ENCODE measurements at regions not wholly inside any gene's neighbourhood (a gene's known extent, or its start where the extent isn't known, plus 50 kb on each side); places are given as distances from the start of the nearest gene placed in this dataset.

DNA sequence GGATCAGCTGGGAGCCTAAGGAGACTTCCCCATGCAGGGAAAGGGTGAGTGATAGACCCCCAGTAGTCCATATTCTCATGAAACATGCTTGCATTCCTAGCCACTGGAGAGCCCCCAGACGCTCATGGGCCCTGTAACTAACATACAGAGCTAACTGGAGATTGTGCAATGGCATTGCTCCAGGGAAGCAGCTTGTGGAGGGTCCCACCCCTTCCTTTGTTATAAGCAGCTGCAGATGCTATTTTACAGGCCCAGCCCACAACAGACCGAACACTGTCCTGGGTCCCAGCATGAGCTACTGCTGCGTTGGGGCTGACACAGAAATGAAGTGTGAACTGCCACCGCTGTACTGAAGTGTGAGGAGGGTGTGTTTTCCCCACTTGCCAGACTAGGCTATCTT, 1465.7 kb upstream of the DIAPH2 start:
- 67 to 68% methylated on average over 2 to 4 of the region's 4 CpGs for WGBS, 2 experiments
- H3K4me3 ChIP-seq (ENCODE audit: insufficient read depth, low read depth, low read length), result no peak overlapping the region
- no peaks in the 10 kb centered on the region for H3K36me3 ChIP-seq (ENCODE audit: control insufficient read depth, insufficient read depth, low read length)
- no peak overlapping the region for H3K27ac ChIP-seq (ENCODE audit: insufficient read depth, low read depth, low read length, poor library complexity, severe bottlenecking)
- H3K9me3 ChIP-seq (ENCODE audit: control insufficient read depth, low read length), result no peaks in the 10 kb centered on the region
- no peaks in the 10 kb centered on the region for H3K4me1 ChIP-seq (ENCODE audit: control insufficient read depth, insufficient read depth, low read length)
- no peaks in the 10 kb centered on the region for H3K27me3 ChIP-seq (ENCODE audit: control insufficient read depth, insufficient read depth, low read length, poor library complexity, severe bottlenecking)

DNA sequence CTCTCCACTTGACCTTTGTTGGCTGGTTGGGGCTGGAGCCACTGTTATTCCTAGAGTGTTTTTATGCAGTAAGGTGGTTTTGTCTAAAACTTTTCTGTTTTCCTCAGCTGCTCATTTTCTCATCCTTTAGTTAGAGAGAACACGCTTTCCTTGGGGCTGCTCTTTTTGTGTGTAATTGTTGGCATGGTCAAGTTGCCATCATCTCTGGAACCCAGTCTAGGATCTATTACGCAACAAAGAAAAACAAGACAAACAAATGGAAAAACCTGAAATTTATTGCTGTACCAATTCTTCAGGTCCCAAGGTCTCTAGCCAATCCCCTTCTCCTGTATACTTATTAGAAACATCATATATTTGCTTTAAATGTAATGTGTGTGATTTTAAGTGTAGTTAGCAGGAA, 1436.3 kb upstream of the DIAPH2 start:
- H3K27me3 ChIP-seq (ENCODE audit: control insufficient read depth, insufficient read depth, low read length, poor library complexity, severe bottlenecking), result no peaks in the 10 kb centered on the region
- no peaks in the 10 kb centered on the region for H3K36me3 ChIP-seq (ENCODE audit: control insufficient read depth, insufficient read depth, low read length)
- WGBS, 2 experiments, result 100% methylated on average over 1 of the region's 2 CpGs

DNA sequence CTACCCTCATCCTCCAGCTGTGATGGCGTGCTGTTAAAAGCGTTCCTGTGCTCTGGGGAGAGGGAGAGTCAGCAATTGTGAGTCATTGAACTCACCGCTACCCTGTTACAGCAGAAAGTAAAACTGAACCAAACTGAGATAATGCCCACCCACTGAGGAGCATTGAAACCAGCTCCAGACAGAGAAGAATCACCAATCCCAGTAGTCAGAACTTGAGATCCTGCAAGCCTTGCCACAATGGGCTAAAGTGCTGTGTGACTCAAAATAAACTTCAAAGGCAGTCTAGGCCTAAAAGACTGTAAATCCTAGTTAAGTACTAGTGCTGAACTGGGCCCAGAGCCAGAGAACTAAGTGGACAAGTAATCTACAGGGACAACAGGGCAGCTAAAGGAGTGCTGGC, 1394.2 kb upstream of the DIAPH2 start:
- WGBS, 2 experiments, result 0 to 17% methylated on average over 1 to 3 of the region's 3 CpGs
- Histone ChIP-seq H3K9me3 (ENCODE audit: control insufficient read depth, low read length) (no peaks in the 10 kb centered on the region), H3K27ac (ENCODE audit: insufficient read depth, low read depth, low read length, poor library complexity, severe bottlenecking) (no peak overlapping the region), H3K4me1 (ENCODE audit: control insufficient read depth, insufficient read depth, low read length) (no peaks in the 10 kb centered on the region), H3K27me3 (ENCODE audit: control insufficient read depth, insufficient read depth, low read length, poor library complexity, severe bottlenecking) (no peaks in the 10 kb centered on the region), H3K4me3 (ENCODE audit: insufficient read depth, low read depth, low read length) (no peak overlapping the region), H3K36me3 (ENCODE audit: control insufficient read depth, insufficient read depth, low read length) (no peaks in the 10 kb centered on the region)

More for the DNA sequence above, 1436.3 kb upstream of the DIAPH2 start:
- no peak overlapping the region for H3K4me3 ChIP-seq (ENCODE audit: insufficient read depth, low read depth, low read length)
- no peak overlapping the region for H3K27ac ChIP-seq (ENCODE audit: insufficient read depth, low read depth, low read length, poor library complexity, severe bottlenecking)
- H3K4me1 ChIP-seq (ENCODE audit: control insufficient read depth, insufficient read depth, low read length), result no peaks in the 10 kb centered on the region
- no peaks in the 10 kb centered on the region for H3K9me3 ChIP-seq (ENCODE audit: control insufficient read depth, low read length)

DNA sequence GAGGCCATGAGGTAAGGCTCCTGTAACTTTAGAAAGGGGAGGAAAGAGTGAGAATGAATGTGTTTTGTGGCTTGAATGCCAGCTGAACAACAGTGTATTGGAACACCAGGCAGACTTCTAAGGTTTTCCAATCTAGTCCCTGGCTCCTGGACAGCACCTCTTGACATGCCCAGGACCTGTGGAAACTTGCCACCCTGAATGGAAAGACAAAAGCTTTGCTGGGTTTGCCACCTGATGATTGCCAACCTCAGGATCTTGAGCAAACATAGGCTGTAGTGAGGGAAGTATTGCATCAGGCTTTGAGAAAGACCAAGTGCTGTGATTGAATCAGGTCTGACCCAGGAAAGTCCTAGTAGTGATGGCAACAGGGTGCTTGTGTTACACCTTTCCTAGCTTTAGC, 1393.1 kb upstream of the DIAPH2 start:
- Histone ChIP-seq H3K27ac (ENCODE audit: insufficient read depth, low read depth, low read length, poor library complexity, severe bottlenecking) (no peak overlapping the region), H3K4me1 (ENCODE audit: control insufficient read depth, insufficient read depth, low read length) (no peaks in the 10 kb centered on the region), H3K4me3 (ENCODE audit: insufficient read depth, low read depth, low read length) (no peak overlapping the region), H3K9me3 (ENCODE audit: control insufficient read depth, low read length) (no peaks in the 10 kb centered on the region), H3K27me3 (ENCODE audit: control insufficient read depth, insufficient read depth, low read length, poor library complexity, severe bottlenecking) (no peaks in the 10 kb centered on the region), H3K36me3 (ENCODE audit: control insufficient read depth, insufficient read depth, low read length) (no peaks in the 10 kb centered on the region)

DNA sequence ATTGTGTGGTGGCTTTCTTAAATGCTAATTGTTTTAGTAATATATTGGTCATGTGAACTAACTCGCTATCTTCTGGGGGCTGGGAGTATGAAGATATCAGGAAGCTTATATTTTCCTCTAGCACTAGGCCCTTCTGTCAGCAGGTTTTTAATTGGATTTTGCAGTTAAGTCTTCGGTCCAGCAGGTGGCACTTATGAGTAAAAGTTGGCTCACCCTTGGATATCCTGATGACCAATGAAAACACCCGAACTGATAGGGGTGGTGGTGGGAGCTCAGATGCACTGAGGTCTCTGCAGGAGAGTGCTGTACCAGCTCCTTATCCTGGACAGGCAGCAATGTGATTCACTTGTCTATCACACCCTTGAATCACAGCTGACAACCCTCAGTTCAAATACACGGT, 1365.8 kb upstream of the DIAPH2 start:
- Histone ChIP-seq H3K9me3 (ENCODE audit: control insufficient read depth, low read length) (no peaks in the 10 kb centered on the region), H3K4me1 (ENCODE audit: control insufficient read depth, insufficient read depth, low read length) (no peaks in the 10 kb centered on the region), H3K27ac (ENCODE audit: insufficient read depth, low read depth, low read length, poor library complexity, severe bottlenecking) (no peak overlapping the region), H3K36me3 (ENCODE audit: control insufficient read depth, insufficient read depth, low read length) (no peaks in the 10 kb centered on the region), H3K27me3 (ENCODE audit: control insufficient read depth, insufficient read depth, low read length, poor library complexity, severe bottlenecking) (no peaks in the 10 kb centered on the region), H3K4me3 (ENCODE audit: insufficient read depth, low read depth, low read length) (no peak overlapping the region)
- WGBS, 2 experiments, result 57 to 78% methylated on average over 3 to 4 of the region's 4 CpGs

DNA sequence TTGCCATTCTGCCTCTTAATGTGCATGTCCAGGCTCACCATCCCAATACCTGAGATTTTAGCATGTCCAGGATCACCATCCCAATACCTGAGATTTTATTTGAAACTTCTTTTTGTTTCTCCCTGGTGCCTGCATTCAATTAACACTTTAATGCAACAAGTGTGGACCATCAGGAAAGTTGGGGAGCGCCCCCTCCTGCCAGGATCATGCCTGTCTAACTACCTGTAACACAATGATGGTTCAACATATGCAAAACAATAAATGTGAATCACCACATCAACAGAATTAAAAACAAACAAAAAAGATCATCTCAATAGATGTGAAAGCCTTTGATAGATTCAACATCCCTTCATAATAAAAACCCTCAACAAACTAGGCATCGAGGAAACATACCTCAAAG, 1359.5 kb upstream of the DIAPH2 start:
- no peaks in the 10 kb centered on the region for H3K36me3 ChIP-seq (ENCODE audit: control insufficient read depth, insufficient read depth, low read length)
- H3K4me3 ChIP-seq (ENCODE audit: insufficient read depth, low read depth, low read length), result no peak overlapping the region
- H3K4me1 ChIP-seq (ENCODE audit: control insufficient read depth, insufficient read depth, low read length), result no peaks in the 10 kb centered on the region
- 73 to 89% methylated on average over 2 of the region's 2 CpGs for WGBS, 2 experiments
- no peaks in the 10 kb centered on the region for H3K9me3 ChIP-seq (ENCODE audit: control insufficient read depth, low read length)
- H3K27me3 ChIP-seq (ENCODE audit: control insufficient read depth, insufficient read depth, low read length, poor library complexity, severe bottlenecking), result no peaks in the 10 kb centered on the region
- H3K27ac ChIP-seq (ENCODE audit: insufficient read depth, low read depth, low read length, poor library complexity, severe bottlenecking), result no peak overlapping the region

DNA sequence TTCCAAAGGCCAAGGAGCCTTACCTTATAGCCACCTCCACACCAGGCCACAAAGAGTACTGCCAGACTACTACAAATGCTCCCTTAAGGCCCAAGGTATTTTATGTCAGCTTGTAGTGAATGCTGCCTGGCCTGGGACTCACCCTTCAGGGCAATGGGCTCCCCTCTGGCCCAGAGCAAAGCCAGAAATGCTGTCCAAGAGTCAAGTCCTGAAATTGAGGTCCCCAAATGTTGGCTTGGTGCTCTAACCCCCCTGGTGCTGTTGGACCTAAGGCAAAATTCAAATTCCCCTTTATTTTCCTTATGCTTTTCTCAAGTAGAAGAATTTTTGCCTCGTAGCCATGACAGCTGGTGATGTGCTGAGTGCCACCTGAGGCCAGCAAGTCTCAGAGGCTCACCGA, 1354.3 kb upstream of the DIAPH2 start:
- WGBS, 2 experiments, result 96 to 97% methylated on average over 2 of the region's 2 CpGs
- Histone ChIP-seq H3K27me3 (ENCODE audit: control insufficient read depth, insufficient read depth, low read length, poor library complexity, severe bottlenecking) (no peaks in the 10 kb centered on the region), H3K9me3 (ENCODE audit: control insufficient read depth, low read length) (no peaks in the 10 kb centered on the region), H3K4me3 (ENCODE audit: insufficient read depth, low read depth, low read length) (no peak overlapping the region), H3K4me1 (ENCODE audit: control insufficient read depth, insufficient read depth, low read length) (no peaks in the 10 kb centered on the region), H3K36me3 (ENCODE audit: control insufficient read depth, insufficient read depth, low read length) (no peaks in the 10 kb centered on the region), H3K27ac (ENCODE audit: insufficient read depth, low read depth, low read length, poor library complexity, severe bottlenecking) (no peak overlapping the region)

DNA sequence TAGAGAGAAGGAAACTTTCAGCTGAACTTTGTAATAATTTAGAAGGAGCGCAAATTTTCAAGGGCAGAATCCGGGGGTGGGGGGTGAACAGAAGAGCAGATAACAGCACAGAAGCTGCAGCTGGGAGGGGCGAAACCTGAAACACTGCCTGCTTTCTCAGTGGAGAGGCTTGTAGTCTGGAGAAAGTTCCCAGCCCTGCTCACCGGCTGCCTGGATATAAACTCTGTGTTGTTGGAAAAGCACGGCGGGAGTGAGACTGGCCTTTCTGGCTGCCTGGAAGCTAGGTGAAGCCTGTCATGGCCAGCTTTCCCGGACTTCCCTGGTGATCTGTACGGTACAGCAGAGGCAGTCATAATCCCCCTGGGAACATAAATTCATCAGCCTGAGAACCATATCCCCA, 1352.1 kb upstream of the DIAPH2 start:
- Histone ChIP-seq H3K4me1 (ENCODE audit: control insufficient read depth, insufficient read depth, low read length) (no peaks in the 10 kb centered on the region), H3K9me3 (ENCODE audit: control insufficient read depth, low read length) (no peaks in the 10 kb centered on the region), H3K27ac (ENCODE audit: insufficient read depth, low read depth, low read length, poor library complexity, severe bottlenecking) (no peak overlapping the region), H3K4me3 (ENCODE audit: insufficient read depth, low read depth, low read length) (no peak overlapping the region), H3K27me3 (ENCODE audit: control insufficient read depth, insufficient read depth, low read length, poor library complexity, severe bottlenecking) (no peaks in the 10 kb centered on the region), H3K36me3 (ENCODE audit: control insufficient read depth, insufficient read depth, low read length) (no peaks in the 10 kb centered on the region)
- 54 to 62% methylated on average over 6 to 8 of the region's 8 CpGs for WGBS, 2 experiments

DNA sequence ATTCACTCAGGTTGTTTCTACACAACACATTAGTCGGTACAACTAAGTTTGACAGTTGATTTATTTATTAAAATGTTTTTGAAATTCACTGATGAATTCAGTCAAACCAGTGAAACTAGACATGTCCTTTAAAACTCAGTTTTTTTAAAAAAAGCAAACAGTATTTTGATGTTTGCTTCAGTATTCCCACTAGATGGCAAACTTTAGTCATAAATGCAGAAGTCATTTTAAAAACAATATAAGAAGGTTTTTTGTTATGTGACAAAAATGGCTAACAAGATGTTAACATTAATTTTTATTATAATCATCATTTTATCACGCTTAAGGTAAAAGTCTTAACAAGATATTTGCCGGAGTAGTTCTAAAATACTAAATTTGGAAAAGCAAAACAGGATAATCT, 1337.8 kb upstream of the DIAPH2 start:
- 83% methylated on average over 2 of the region's 3 CpGs; no CpG with 5 or more reads in 1 of the 2 experiments for WGBS, 2 experiments
- Histone ChIP-seq H3K36me3 (ENCODE audit: control insufficient read depth, insufficient read depth, low read length) (no peaks in the 10 kb centered on the region), H3K9me3 (ENCODE audit: control insufficient read depth, low read length) (no peaks in the 10 kb centered on the region), H3K27me3 (ENCODE audit: control insufficient read depth, insufficient read depth, low read length, poor library complexity, severe bottlenecking) (no peaks in the 10 kb centered on the region), H3K27ac (ENCODE audit: insufficient read depth, low read depth, low read length, poor library complexity, severe bottlenecking) (no peak overlapping the region), H3K4me1 (ENCODE audit: control insufficient read depth, insufficient read depth, low read length) (no peaks in the 10 kb centered on the region), H3K4me3 (ENCODE audit: insufficient read depth, low read depth, low read length) (no peak overlapping the region)

DNA sequence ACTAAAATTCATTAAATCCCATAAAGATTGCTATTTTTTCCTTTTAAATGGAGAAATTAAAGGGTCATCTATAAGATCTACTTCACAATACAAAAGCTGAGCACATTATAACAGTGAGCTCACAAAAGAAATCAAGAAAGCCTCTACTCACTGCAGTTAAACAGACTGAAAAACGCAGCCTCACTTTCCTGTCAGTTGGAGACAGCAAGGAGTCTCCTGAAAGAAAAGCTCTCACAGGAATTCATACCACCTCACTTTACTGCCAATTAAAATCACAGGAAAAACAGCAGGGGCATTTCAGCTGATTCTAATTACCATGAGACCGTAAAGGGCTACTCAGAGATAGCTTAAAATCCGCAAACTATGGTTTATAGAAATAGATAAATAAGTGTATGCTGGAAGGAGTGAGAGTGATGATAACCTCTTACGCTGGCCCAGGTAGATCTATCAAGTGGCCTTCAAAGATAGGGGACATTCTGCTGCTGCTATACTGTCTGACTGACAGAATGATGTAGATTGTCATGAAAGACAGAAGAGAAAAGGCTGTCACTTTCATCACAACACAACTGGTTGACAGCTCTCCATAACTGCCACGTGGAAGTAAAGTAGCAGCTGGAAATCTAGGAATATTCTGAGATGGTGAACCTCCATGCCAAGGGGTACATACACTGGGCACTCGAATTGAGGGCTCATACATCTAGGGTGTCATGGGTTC, 1333.7 kb upstream of the DIAPH2 start:
- Histone ChIP-seq H3K36me3 (ENCODE audit: control insufficient read depth, insufficient read depth, low read length) (no peaks in the 10 kb centered on the region), H3K27ac (ENCODE audit: insufficient read depth, low read depth, low read length, poor library complexity, severe bottlenecking) (no peak overlapping the region), H3K4me3 (ENCODE audit: insufficient read depth, low read depth, low read length) (no peak overlapping the region), H3K9me3 (ENCODE audit: control insufficient read depth, low read length) (no peaks in the 10 kb centered on the region), H3K4me1 (ENCODE audit: control insufficient read depth, insufficient read depth, low read length) (no peaks in the 10 kb centered on the region), H3K27me3 (ENCODE audit: control insufficient read depth, insufficient read depth, low read length, poor library complexity, severe bottlenecking) (no peaks in the 10 kb centered on the region)
- 49 to 52% methylated on average over 4 to 5 of the region's 6 CpGs for WGBS, 2 experiments

DNA sequence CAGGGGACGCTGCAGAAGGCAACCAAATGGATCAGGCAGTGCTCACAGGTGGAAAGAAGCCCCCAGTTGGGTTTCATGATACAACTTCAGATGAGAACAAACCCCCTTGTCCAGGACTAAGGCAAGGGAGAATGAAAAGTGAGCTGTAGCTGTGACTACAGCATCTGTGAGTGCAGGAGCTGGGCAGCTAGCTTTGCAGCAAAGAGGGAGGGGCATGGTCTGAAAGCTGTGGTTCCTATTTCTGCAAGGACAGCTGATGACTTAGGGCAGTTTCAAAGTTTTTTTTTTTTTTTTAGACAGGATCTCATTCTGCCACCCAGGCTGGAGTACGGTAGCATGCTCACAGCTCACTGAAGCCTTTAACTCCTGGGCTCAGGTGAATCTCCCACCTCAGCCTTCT, 1317.4 kb upstream of the DIAPH2 start:
- Histone ChIP-seq H3K27me3 (ENCODE audit: control insufficient read depth, insufficient read depth, low read length, poor library complexity, severe bottlenecking) (no peaks in the 10 kb centered on the region), H3K4me1 (ENCODE audit: control insufficient read depth, insufficient read depth, low read length) (no peaks in the 10 kb centered on the region), H3K4me3 (ENCODE audit: insufficient read depth, low read depth, low read length) (no peak overlapping the region), H3K9me3 (ENCODE audit: control insufficient read depth, low read length) (no peaks in the 10 kb centered on the region), H3K36me3 (ENCODE audit: control insufficient read depth, insufficient read depth, low read length) (no peaks in the 10 kb centered on the region), H3K27ac (ENCODE audit: insufficient read depth, low read depth, low read length, poor library complexity, severe bottlenecking) (no peak overlapping the region)
- 88 to 90% methylated on average over 2 of the region's 2 CpGs for WGBS, 2 experiments
